ENCODE measurements at regions not wholly inside any gene's neighbourhood (a gene's known extent, or its start where the extent isn't known, plus 50 kb on each side); places are given as distances from the start of the nearest gene placed in this dataset.

DNA sequence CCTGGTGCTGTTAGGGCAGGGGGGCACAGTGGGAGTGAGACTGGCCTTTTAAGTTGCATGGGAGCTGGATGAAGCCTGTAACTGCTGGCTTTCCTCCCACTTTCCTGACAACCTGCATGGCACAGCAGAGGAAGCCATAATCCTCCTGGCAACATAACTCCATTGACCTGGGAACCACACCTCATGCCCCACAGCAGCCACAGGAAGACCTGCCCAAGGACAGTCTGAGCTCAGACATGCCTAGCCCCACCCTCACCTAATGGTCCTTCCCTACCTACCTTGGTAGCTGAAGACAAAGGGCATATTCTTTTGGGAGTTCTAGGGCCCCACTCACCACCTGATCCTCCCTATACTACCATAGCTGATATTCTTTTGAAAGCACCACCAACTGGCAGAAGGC is 482.2 kb upstream of the TOM1L1 start:
- TF ChIP-seq, protein P1, sequence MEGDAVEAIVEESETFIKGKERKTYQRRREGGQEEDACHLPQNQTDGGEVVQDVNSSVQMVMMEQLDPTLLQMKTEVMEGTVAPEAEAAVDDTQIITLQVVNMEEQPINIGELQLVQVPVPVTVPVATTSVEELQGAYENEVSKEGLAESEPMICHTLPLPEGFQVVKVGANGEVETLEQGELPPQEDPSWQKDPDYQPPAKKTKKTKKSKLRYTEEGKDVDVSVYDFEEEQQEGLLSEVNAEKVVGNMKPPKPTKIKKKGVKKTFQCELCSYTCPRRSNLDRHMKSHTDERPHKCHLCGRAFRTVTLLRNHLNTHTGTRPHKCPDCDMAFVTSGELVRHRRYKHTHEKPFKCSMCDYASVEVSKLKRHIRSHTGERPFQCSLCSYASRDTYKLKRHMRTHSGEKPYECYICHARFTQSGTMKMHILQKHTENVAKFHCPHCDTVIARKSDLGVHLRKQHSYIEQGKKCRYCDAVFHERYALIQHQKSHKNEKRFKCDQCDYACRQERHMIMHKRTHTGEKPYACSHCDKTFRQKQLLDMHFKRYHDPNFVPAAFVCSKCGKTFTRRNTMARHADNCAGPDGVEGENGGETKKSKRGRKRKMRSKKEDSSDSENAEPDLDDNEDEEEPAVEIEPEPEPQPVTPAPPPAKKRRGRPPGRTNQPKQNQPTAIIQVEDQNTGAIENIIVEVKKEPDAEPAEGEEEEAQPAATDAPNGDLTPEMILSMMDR (conservative IDR thresholded peaks at IDR 0.05 in 1 of 2, IDR thresholded peaks at IDR 0.05 in 1 of 2; ENCODE audit: low read depth in 1 of 2, low read length in 2 of 2), result no peak
- no peak for TF ChIP-seq EZH2 (IDR thresholded peaks at IDR 0.05; ENCODE audit: low read length, missing control alignments)
